ENCODE measurements at regions not wholly inside any gene's neighbourhood (a gene's known extent, or its start where the extent isn't known, plus 50 kb on each side); places are given as distances from the start of the nearest gene placed in this dataset.
"Not testable (repeated sequence)": the region's sequence is repeated elsewhere in the genome, so short reads cannot be mapped to it uniquely, and the experiment has no call there.

DNA sequence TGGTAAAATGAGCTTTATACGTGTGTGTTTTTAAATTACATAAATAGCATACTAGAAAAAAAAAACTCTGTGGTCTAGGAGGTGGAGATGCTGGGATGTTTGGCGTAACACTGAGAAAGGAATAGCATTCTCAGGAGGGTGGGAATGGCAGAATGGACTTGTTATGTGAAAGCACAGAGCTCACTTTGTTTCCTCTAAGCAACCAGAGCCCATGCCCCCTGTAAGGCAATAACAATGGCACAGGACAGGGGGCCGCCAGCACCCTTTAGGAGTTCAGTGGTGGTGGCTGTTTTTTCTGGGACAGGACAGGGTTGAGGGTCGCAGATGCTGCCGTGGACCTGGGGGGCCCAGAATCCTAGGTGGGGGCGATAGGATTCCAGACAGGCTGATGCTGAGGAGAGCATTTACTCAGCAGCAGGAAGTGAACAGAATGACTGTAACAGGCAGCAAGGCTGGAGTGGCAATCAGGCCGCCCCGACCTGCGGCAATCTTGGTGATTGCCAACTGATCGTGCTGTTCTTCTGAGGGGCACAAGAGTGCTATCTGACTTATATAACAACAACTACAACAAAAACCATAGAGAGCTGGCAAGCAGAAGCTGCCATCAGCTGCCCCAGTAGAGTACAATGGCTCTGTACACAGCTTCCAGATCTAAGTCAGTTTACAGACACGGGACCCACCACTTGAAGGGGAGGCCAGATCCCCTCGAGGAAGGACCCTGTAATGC, 160.4 kb downstream of the UACA start:
- no peak for DNase-seq

DNA sequence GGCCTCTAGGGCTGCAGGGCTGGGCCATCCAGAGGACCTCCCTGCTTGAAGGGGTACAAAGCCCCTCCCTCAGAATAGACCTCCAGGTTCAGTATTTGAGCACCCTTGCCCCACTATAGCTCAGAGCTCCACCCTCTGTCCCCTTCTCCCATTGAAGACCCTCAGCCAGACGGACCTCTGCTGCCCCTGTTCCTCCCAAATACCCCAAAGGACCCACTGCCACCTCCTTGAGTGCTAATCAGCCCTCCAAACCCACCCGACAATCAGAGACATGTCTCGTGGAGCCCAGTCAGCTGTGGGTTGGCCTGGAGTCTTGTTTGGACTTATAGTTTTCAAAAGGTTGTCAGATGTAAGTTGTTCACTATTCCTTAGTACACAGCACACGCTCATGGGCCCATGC, 161.1 kb downstream of the UACA start:
- no peak for DNase-seq

DNA sequence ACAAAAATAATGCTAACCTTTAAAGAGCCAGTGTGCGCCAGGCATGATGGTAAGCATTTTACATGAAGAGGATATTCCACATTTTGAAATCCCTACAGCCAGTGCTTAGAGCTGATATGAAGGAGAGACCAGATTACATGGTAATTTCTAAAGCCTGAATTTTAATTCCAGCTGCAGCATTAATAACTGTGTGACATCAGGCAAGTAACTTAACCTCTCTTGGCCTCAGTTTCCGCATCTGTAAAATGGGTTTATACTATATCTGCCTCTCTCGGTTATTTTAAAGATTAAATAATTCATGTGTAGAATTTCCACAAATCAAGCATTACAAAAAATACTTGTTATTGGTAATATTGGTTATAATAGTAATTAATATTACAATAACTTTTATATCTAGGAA, 165.4 kb downstream of the UACA start:
- no peak for DNase-seq

DNA sequence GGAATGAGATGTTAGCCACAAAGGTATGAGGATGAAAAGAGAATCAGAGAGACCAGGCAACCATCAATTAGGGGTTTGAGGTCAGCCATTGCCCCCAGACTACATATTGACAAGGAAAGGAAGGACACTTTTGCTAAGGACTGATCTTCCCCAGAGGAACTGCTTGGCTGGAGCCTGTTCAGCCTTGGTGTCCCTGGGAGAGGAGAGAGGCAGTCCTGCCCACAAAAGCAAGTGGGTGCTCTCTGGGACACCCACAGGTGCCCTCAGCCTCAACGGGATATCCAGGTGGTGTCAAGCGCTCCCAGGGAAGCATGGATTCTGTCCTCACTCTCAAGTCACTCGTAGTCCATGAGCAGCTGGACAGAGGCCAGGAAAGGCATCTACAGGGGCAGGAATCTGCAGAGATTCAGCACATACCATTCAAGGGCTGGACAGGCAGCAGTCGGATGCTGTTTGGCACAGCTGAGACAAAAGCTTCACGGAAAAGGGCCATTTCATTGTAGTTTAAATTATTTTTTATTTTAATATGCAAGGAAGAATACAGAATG, 166.2 kb downstream of the UACA start:
- no peak for DNase-seq

DNA sequence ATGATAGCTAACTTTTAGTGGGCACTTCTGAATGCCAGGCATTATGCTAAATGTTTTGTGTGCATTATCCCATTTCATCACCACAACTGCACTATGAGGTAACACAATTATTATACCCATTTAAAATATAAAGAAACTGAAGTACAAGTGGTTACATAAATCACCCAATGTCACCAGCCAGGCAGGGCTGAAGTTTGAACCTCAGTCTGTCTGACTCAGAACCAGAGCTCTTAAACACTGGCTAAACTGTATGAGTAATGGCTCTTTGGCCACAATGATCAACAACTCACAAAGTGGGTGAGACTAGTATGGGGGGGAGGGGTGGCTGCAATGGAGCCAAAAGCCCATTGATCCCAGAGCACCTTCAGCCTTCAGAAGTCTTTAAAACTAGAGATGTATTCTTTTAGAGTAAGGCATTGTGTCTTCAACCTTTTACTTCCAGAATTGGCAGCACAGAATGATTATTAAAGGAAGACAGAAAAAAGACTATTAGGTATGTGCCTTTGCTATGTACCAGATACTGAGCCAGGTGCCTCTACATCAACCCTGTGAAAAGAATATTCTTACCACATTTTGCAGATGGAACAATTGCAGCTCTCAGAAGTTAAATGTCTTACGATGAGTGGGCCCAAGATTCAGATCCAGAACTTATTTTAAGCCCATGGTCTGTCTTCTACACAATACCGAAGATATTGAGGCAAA, 166.9 kb downstream of the UACA start:
- DNase-seq = no peak

DNA sequence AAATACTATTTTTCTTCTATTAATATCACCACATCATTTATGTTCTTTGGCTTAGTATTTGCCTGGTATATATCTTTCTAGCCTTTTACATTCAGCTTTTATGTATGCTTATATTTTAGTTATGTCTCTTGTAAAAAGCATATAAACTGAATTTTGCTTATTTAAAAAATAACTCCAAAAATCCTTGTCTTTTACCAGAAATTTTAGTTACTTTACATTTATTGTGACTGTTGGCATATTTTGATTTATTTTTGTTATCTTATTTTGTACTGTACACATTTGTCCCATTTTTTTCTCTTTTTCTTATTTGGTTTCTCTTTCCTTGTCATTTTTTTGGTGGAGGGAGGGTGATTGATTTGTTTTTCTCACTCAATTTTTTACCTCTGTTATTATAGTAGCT, 169.6 kb downstream of the UACA start:
- no peak for DNase-seq

DNA sequence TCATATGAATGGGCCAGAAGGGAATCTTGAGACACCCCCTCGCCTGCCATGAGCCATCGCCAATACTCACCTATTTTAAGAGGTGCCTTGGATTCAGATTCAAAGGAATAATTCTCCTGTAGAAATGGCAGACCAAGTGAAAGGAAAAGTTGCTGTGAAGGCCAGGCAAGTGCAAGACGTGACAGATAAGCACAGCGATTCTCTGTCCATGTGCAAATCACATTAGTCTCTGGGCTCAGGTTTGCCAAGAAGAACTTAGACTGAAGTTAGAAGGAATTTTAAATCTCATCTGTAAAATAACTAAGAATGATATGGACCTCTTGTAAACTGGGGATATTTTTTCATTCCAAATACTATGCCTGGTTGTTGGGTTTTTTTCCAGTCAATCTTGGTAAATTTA, 173.6 kb downstream of the UACA start:
- no peak for DNase-seq

DNA sequence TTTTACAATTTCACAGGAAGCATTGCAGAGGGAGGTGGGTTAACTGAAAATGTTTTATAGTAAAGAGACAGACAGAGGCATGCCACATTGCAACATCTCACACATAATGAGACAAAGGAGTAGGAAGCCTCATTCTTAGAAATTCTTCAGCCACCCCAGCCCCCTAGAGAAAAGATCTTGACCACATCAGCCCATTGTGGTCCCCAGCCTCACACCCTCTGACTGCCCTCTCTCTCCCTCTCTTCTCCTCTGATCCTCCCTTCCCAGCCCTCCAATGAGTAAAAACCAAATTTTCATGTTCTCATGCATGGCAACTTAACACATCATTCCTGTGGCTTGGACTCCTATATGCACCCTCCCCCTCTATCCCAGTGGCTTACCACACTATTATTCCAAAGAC, 174.1 kb downstream of the UACA start:
- DNase-seq = no peak

DNA sequence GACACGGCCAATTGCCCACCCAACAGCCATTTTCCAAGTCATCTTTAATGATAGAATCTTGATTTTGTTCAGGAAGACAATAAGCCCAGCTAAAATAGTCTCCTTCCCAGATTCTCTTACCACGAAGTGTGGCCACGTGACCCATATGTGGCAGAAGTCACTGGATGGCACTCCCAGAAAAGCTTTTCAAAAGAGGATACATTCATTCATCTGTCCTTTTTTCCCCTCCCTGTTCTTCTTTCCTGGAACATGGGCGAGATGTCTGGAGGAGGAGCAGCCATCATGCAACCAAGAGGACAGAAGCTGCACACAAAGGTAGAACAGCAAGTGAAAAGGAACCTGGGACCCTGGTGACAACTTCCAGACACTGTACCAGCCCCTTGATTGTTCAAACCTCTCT, 174.7 kb downstream of the UACA start:
- no peak for DNase-seq

DNA sequence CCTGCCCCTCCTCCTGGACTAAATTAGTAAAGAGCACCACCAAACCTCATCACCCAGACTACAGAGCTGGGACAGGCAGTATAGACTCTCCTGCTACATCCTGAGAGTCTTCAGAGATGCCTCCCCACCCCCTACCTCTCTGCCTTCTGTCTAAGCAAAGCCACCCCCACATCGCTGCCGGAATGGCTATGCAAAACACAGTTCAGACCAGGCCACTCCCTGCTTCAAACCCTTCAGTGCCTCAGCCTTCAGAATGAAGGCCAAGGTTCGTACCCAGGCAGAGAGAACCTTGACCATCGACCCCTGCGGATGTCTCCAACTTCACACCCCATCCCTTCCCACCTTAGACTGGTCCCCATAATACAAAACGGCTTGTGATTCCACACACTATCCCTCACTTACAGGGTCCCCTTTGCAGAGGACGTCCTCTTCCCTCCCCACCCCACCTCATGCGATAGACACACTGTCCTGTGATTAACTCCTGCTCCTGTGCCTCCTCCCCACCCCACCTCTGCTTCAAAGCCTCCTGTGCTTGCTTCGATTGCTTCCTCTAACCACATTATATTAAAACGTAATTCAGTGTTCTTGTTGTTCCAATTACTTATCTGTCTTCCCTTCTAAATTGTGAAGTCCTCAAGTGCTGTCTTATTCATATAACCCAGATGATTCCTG, 175.3 kb downstream of the UACA start:
- DNase-seq = no peak

DNA sequence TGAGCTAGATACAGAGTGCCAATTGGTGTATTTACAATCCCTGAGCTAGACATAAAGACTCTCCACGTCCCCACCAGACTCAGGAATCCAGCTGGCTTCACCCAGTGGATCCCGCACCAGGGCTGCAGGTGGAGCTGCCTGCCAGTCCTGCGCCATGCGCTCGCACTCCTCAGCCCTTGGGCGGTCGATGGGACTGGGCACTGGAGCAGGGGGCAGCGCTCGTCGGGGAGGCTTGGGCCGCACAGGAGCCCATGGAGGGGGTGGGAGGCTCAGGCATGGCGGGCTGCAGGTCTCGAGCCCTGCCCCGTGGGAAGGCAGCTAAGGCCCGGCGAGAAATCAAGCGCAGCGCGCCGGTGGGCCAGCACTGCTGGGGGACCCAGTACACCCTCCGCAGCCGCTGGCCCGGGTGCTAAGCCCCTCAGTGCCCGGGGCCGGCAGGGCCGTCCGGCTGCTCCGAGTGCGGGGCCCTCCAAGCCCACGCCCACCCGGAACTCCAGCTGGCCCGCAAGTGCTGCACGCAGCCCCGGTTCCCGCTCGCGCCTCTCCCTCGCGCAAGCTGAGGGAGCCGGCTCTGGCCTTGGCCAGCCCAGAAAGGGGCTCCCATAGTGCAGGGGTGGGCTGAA, 176.2 kb downstream of the UACA start:
- not testable (repeated sequence) for DNase-seq

DNA sequence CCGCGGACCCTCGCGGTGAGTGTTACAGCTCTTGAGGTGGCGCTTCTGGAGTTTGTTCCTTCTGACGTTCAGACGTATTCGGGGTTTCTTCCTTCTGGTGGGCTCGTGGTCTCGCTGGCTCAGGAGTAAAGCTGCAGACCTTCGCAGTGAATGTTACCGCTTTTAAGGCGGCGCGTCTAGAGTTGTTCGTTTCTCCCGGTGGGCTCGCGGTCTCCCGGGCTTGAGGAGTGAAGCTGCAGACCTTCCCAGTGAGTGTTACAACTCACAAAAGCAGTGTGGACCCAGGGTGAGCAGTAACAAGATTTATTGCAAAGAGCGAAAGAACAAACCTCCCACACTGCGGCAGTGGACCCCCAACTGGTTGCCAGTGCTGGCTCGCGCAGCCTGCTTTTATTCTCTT, 177.1 kb downstream of the UACA start:
- DNase-seq = no peak

DNA sequence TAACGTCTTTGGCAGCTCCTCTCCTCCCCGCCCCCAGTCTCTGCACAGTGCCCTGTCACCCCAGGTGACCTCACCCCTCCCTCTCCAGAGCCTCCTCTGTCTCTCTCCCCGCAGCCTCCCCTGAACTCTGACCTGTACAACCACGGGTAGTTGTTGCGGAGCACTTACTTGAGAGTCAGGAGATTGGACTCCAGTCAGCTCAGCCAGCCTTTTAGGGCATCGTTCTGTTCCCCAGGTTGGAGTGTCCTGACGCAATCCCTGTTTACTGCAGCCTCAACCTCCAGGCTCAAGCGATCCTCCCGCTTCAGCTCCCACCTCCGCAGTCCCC, 177.7 kb downstream of the UACA start:
- no peak for DNase-seq

DNA sequence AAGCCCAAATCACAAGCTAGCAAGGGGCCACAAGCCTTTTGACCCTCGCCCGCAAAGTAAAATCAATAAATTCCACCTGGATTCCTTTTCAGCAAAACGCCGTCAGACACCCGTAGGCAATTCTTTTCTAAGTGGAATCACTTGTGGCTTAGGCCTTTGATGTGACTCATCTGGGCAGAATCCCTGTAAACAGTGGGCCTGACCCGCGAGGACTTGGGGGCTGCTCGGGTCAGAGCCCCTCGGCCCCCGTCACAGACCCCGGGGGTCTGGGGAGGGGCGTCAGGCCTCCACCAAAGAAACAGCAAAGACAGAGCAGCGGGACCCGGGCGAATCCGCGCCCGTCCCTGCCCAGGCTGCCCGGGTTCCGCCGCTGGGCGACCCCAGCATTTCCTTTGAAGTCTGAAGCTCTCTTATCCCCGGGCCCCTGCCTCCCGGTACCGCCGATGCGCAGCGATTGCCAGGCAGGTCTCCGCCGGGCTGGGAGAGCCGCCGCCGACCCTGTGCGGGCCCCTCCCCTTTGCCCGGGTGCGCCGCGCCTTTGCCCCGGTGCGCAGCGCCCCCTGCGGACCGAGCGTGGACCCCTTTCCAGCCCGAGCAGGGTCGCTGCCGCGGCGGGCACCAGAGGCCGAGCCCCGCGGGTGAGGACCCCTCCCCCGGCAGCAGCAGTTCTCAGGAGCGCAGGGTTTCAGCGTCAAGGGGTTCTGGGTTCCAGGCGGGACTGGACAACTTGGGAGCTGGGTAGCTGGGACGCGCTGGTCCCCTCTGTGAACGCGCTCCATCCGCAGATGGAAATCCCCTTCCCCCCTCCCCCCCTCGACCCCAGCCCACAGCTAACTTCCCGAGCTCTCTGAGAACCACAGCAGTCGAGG, 178.3 kb downstream of the UACA start:
- DNase-seq = no peak

DNA sequence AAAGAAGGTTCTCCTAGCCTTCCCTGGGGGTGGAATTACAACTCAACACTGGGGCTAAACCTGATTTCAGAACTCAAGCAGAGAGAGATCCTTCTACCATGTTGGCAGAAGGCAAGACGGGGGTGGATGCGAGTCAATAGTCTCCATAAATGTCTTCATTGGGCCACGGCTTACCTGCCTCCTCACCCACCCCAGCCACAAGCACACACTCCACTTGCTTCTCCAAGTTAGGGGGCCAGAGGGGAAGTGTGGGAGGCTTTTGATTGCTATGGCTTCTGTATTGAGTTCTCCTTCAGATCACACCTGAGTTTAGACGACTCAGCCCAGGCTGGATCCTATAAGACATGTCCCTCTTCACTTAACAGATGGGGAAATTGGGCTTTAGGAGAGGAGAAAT, 178.9 kb downstream of the UACA start:
- DNase-seq = no peak

DNA sequence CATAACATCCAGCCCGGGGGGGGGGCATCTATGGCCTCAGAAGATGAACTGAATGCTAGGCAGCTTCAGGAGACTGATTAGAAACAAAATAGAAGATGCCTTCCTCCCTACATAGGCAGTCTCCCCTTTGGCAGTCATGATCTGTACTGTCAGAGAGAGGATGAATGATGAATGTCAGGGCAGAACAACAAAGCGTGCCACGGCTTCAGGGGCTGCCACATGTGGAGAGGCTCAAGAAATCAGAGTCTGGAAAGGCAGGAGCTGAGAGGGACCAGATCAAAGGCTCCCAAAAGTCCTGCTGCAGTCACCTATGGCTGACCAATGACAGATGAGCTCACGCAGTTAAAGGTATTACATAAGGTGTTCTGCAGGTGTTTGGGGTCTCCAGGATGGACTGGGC, 180.4 kb downstream of the UACA start:
- no peak for DNase-seq

DNA sequence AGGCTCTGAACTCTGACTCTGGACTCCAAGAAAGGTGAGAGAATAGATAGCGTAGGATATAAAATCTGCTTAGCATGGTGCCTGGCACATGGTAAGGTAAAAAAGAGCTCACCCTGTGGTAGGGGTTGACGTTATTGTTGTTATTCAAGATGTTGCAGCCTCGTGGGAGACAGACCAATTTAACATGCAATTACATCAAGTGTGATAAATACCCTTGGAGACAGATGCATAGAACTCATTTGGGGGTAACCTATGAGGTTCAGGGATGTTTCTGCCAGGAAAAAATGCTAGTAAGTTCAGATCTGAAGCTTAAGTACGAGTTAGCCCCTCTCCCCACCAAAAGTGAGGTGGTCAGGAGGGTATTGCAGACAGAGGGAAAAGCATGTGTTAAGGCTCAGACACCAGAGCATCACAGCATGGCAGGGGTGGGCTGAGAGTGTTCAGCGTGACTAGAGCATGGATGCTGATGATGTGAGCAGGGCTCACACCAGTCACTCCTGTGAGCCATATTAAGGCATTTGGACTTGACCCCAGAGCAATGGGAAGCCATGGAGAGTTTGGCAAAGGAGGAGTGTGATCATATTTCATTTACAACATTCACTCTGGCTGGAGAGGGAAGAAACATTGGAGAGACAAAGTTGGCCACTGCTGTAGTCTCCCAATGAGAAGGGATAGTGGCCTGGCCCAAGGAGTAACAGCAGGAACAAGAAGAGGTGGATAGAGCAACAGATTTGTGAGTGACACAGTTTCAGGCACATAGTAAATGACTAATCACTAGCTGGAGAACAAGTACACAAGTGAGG, 181.0 kb downstream of the UACA start:
- no peak for DNase-seq

DNA sequence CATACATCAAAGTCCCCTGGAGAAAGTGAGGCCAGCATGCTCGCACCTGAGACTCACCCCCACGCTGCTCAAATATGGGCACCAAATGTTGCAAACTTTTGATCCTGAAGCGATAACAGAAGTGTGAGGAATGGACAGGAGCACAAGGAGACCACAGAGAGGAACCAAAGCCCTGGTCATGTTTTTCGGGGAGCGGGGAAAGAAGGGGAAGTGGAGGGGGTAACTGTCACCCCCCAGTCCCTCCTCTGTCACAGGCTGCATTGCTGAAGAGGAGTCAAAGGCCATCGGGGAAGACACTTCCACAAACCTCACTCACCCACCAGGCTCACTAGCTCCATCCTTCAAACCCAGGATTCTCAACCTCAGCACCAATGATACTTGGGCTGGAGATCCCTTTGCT, 182.4 kb downstream of the UACA start:
- DNase-seq = no peak

DNA sequence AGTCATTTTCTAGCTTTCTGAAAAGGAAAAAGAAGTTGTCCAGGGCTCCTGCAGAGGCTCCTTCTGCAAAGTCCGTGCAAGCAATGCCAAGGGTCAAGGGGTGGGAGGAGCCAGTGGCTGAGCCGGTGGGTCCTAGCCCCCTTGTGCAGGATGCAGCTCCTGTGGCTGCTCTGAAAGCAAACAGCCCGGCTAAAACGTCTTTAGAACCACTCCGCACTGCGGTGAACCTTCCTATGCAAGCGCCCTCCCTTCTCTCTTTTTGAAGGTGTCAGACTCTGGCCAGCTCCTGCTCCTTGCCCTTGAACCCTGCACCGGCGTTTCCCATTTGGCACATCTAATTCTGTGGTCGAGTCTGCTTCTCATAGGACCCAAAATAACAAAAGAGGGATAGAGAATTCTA, 183.1 kb downstream of the UACA start:
- DNase-seq = no peak

DNA sequence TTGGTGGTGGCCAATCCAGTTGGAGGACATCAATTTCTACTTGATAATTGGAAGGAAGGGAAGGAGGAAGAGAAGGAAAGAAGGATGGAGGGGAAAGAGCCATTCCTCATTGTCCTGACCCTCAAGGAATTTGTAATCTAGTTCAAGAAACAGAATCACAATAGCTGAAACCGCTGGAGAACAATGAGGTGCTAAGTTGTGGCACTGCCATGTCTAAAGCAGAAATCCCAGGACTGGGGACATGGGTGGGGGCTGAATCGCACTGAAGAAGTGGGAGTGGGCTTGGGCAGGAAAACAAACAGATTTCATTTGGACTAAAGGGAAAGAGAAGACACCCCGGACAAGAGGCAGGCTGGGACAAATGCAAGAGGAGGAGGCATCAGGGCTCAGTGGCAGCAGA, 183.6 kb downstream of the UACA start:
- DNase-seq = no peak

DNA sequence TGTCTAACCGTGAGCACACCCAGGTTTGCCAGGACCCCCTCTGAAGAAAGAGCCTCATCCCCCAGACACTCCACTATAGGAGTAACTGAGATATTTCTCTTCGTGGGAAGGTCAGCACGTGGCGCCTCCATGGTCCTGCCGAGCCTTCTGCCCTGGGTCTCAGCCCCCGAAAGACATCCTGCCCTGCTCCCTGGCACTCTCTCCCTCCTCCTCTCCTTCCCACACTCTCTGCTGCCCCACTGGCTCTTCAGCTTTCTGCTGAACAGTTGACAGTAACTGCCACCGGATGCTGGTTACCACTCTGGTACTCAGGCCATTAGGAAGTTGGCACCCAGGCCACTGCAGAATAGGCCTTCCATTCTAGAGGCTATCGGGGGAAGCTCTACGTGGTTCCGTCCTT, 185.2 kb downstream of the UACA start:
- no peak for DNase-seq

DNA sequence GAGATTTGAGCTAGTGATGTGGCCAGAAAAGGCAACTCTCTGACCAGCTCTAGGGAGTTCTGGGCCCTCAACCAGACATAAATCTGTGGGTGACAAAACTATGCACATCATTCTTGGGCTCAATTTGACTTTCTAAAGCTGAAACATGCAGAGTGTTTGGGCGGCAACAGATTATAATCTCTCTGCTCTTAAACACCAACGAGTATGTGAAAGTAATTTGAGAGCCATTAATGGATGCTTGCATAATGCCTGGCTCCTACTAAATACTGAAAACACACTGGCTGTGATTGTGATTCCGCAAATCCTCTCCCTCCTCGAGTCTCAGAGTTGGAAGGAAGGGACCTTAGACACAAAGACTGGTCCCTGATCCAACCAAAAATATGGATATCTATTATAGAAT, 186.7 kb downstream of the UACA start:
- DNase-seq = no peak
